H9 (cell line): ENCODE measurements at regions not wholly inside any gene's neighbourhood (a gene's known extent, or its start where the extent isn't known, plus 50 kb on each side); places are given as distances from the start of the nearest gene placed in this dataset.
A peak's percentile ranks its signal among the peaks of the same experiment; 100 is the strongest.

ENCODE experiments used
- DNase-seq: peaks from one replicate; pipeline ENCODE4 v3.0.0-alpha.2; 2017
- H2AFZ ChIP-seq: one replicate; pipeline ENCODE4 v1.6.1; 2013; ENCODE audit warnings: mild to moderate bottlenecking, low read length, control low read depth, moderate library complexity
- H2AK5ac ChIP-seq: 2 replicates; pipeline ENCODE4 v1.6.1; 2013; ENCODE audit warnings: low read length, control low read depth, mixed read lengths; ENCODE audit not compliant: insufficient read length
- H2BK120ac ChIP-seq: one replicate; pipeline ENCODE4 v1.6.1; 2013; ENCODE audit warnings: low read depth, mild to moderate bottlenecking, low read length, control low read depth, inconsistent platforms; ENCODE audit not compliant: poor library complexity, severe bottlenecking
- H2BK12ac ChIP-seq: 2 replicates; pipeline ENCODE4 v1.6.1; 2013; ENCODE audit warnings: low read length, control low read depth, mixed read lengths, low read depth; ENCODE audit not compliant: insufficient read length
- H2BK15ac ChIP-seq: 2 replicates; pipeline ENCODE4 v1.6.1; 2013; ENCODE audit warnings: low read depth, low read length, control low read depth
- H2BK20ac ChIP-seq: one replicate; pipeline ENCODE4 v1.6.1; 2013; ENCODE audit warnings: low read depth, mild to moderate bottlenecking, low read length, control low read depth, inconsistent platforms; ENCODE audit not compliant: poor library complexity, severe bottlenecking
- H2BK5ac ChIP-seq: 2 replicates; pipeline ENCODE4 v1.6.1; 2013; ENCODE audit warnings: low read length, control low read depth, mixed read lengths; ENCODE audit not compliant: insufficient read length
- H3K14ac ChIP-seq: 2 replicates; pipeline ENCODE4 v1.6.1; 2013; ENCODE audit warnings: low read length, control low read depth; ENCODE audit not compliant: insufficient read depth
- H3K18ac ChIP-seq: 2 replicates; pipeline ENCODE4 v1.6.1; 2013; ENCODE audit warnings: low read depth, mild to moderate bottlenecking, mixed read lengths, low read length, control low read depth; ENCODE audit not compliant: insufficient read length
- H3K23ac ChIP-seq: 2 replicates; pipeline ENCODE4 v1.6.1; 2013; ENCODE audit warnings: low read length, control low read depth, mixed read lengths, low read depth; ENCODE audit not compliant: insufficient read length
- H3K23me2 ChIP-seq: 2 replicates; pipeline ENCODE4 v1.6.1; 2013; ENCODE audit warnings: low read depth, mild to moderate bottlenecking, mixed read lengths, low read length, control low read depth; ENCODE audit not compliant: insufficient read length, poor library complexity, severe bottlenecking
- H3K27ac ChIP-seq: 2 replicates; pipeline ENCODE4 v1.5.1; 2013; ENCODE audit warnings: low read length, control low read depth, mixed read lengths, low read depth; ENCODE audit not compliant: insufficient read length
- H3K27me3 ChIP-seq: 2 replicates; pipeline ENCODE4 v1.6.1; 2013; ENCODE audit warnings: low read length, control low read depth, inconsistent platforms; ENCODE audit not compliant: insufficient read depth
- H3K4ac ChIP-seq: 2 replicates; pipeline ENCODE4 v1.6.1; 2013; ENCODE audit warnings: low read depth, mild to moderate bottlenecking, control low read depth, inconsistent platforms, low read length, moderate library complexity
- H3K4me1 ChIP-seq: 2 replicates; pipeline ENCODE4 v1.6.1; 2013; ENCODE audit warnings: low read length, control low read depth, inconsistent platforms; ENCODE audit not compliant: insufficient read depth
- H3K4me2 ChIP-seq: 2 replicates; pipeline ENCODE4 v1.6.1; 2013; ENCODE audit warnings: low read length, control low read depth, mixed read lengths; ENCODE audit not compliant: insufficient read length, insufficient read depth
- H3K56ac ChIP-seq: 2 replicates; pipeline ENCODE4 v1.6.1; 2013; ENCODE audit warnings: low read depth, mild to moderate bottlenecking, mixed read lengths, low read length, control low read depth; ENCODE audit not compliant: insufficient read length
- H3K79me1 ChIP-seq: 2 replicates; pipeline ENCODE4 v1.6.1; 2013; ENCODE audit warnings: low read depth, mild to moderate bottlenecking, moderate library complexity, low read length, control low read depth, inconsistent platforms; ENCODE audit not compliant: insufficient read depth, poor library complexity, severe bottlenecking
- H3K79me2 ChIP-seq: 2 replicates; pipeline ENCODE4 v1.6.1; 2013; ENCODE audit warnings: low read length, control low read depth, inconsistent platforms; ENCODE audit not compliant: insufficient read depth
- H3K9ac ChIP-seq: 2 replicates; pipeline ENCODE4 v1.6.1; 2013; ENCODE audit warnings: low read length, control low read depth, mixed read lengths; ENCODE audit not compliant: insufficient read length; ENCODE audit errors: extremely low read depth
- H3K9me3 ChIP-seq: one replicate; pipeline ENCODE4 v1.6.1; 2013; ENCODE audit warnings: low read depth, low read length, inconsistent platforms; ENCODE audit not compliant: control insufficient read depth
- H3T11ph ChIP-seq: one replicate; pipeline ENCODE4 v1.6.1; 2013; ENCODE audit warnings: mild to moderate bottlenecking, low read length, control low read depth, inconsistent platforms
- H4K20me1 ChIP-seq: one replicate; pipeline ENCODE4 v1.6.1; 2013; ENCODE audit not compliant: control insufficient read depth, insufficient read length, insufficient read depth
- H4K5ac ChIP-seq: 2 replicates; pipeline ENCODE4 v1.6.1; 2013; ENCODE audit warnings: low read depth, mild to moderate bottlenecking, mixed read lengths, low read length, control low read depth; ENCODE audit not compliant: insufficient read length
- H4K8ac ChIP-seq: replicated peaks from 2 replicates; pipeline ENCODE4 v1.6.1; 2013; ENCODE audit warnings: low read length, control low read depth, mixed read lengths, low read depth; ENCODE audit not compliant: insufficient read length
- H4K91ac ChIP-seq: 2 replicates; pipeline ENCODE4 v1.6.1; 2013; ENCODE audit warnings: low read depth, mild to moderate bottlenecking, moderate library complexity, mixed read lengths, low read length, control low read depth; ENCODE audit not compliant: insufficient read length
- H3K27ac Mint-ChIP-seq, 3 experiments: 2 replicates in 2 of 3; 3 replicates in 1 of 3; pipeline ENCODE4 v1.8.0; 2020 to 2021; ENCODE audit warnings: mixed read lengths in 3 of 3, mild to moderate bottlenecking in 1 of 3, moderate library complexity in 1 of 3
- H3K27me3 Mint-ChIP-seq: 2 replicates; pipeline ENCODE4 v1.8.0; 2021; ENCODE audit warnings: low read depth, mild to moderate bottlenecking, moderate library complexity, mixed read lengths
- H3K36me3 Mint-ChIP-seq, 3 experiments: 2 replicates in 2 of 3; 3 replicates in 1 of 3; pipeline ENCODE4 v1.8.0; 2020 to 2021; ENCODE audit warnings: low read depth in 3 of 3, mixed read lengths in 3 of 3; ENCODE audit not compliant: insufficient read depth in 1 of 3
- H3K4me1 Mint-ChIP-seq, 2 experiments: 2 replicates each; pipeline ENCODE4 v1.8.0; 2020; ENCODE audit warnings: mixed read lengths in 2 of 2
- H3K4me3 Mint-ChIP-seq, 2 experiments: 2 replicates in 1 of 2; 3 replicates in 1 of 2; pipeline ENCODE4 v1.8.0; 2020 to 2021; ENCODE audit warnings: mild to moderate bottlenecking in 2 of 2, mixed read lengths in 2 of 2, moderate library complexity in 1 of 2
- H3K9me3 Mint-ChIP-seq, 2 experiments: 2 replicates in 1 of 2; 3 replicates in 1 of 2; pipeline ENCODE4 v1.8.0; 2020; ENCODE audit warnings: mild to moderate bottlenecking in 2 of 2, mixed read lengths in 2 of 2, moderate library complexity in 1 of 2
- WGBS: extraction: QIAGEN DNeasy Blood & Tissue Kit; methylation state at CpG from one replicate; pipeline ENCODE4 v1.1.7; 2013; ENCODE audit warnings: missing lambda C conversion rate, low lambda C conversion rate, mixed read lengths; ENCODE audit not compliant: insufficient read length; ENCODE audit errors: extremely low coverage; 5-methylcytosine and 5-hydroxymethylcytosine counted together
- TF ChIP-seq, protein P1 (sequence below): fragments of 200-600 bp; sonication (generic); conservative IDR thresholded peaks from 3 replicates; pipeline ENCODE4 v1.8.0; 2021; ENCODE audit warnings: antibody characterized with exemption, mild to moderate bottlenecking

DNA sequence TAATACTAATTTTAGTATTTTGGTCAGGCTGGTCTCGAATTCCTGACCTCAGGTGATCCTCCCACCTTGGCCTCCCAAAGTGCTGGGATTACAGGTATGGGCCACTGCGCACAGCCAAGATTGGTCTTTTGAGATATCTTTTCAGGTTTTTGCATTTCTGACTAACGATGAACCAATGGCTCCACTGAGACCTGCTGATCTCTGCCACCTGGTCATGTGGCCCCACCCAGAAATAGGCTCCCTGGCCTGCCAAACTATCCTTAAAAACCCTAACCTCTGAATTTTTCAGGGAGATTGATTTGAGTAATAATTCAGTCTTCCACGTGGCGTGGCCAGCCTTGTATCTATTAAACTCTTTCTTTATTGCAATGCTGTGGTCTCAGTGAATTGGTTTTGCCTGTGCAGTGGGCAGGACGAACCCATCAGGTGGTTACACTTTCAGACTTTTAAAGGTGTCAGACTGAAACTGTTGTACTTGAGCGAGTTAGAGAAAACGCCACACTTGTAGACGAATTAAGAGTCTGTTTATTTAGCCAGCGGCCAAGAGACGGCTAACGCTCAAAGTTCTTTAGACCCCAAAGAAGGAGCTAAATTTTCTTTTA, 85.8 kb upstream of the MSH6 start:
- H3K56ac ChIP-seq = no peak overlapping the region
- peak overlapping the region; percentile 98 for H2BK12ac ChIP-seq
- no peak overlapping the region for H3K9ac ChIP-seq
- H4K91ac ChIP-seq = peak overlapping the region; percentile 81
- TF ChIP-seq, protein P1, sequence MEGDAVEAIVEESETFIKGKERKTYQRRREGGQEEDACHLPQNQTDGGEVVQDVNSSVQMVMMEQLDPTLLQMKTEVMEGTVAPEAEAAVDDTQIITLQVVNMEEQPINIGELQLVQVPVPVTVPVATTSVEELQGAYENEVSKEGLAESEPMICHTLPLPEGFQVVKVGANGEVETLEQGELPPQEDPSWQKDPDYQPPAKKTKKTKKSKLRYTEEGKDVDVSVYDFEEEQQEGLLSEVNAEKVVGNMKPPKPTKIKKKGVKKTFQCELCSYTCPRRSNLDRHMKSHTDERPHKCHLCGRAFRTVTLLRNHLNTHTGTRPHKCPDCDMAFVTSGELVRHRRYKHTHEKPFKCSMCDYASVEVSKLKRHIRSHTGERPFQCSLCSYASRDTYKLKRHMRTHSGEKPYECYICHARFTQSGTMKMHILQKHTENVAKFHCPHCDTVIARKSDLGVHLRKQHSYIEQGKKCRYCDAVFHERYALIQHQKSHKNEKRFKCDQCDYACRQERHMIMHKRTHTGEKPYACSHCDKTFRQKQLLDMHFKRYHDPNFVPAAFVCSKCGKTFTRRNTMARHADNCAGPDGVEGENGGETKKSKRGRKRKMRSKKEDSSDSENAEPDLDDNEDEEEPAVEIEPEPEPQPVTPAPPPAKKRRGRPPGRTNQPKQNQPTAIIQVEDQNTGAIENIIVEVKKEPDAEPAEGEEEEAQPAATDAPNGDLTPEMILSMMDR = no peak
- H3K14ac ChIP-seq = peak overlapping the region; percentile 72; the same call in 1 of the 2 replicates
- no peak for DNase-seq
- peaks cover 10 to 33% (median 12%) of the 10 kb centered on the region in 3 experiments for H3K36me3 Mint-ChIP-seq
- H2BK15ac ChIP-seq = no peak overlapping the region
- no peak overlapping the region for H2BK20ac ChIP-seq
- H3K4me1 Mint-ChIP-seq = peaks cover 54 to 58% of the 10 kb centered on the region in 2 experiments
- no peak overlapping the region; a peak in 1 of 5 replicates for H3K4me3 Mint-ChIP-seq
- peak overlapping the region; percentile 89 for H3K27ac ChIP-seq
- H2AK5ac ChIP-seq = peak overlapping the region; percentile 91
- peak overlapping the region; percentile 80 for H4K5ac ChIP-seq
- no peak overlapping the region for H4K8ac ChIP-seq
- H3K27me3 Mint-ChIP-seq = no peaks in the 10 kb centered on the region; the same call in 1 of the 2 replicates
- no peaks in the 10 kb centered on the region for H4K20me1 ChIP-seq
- H3K9me3 Mint-ChIP-seq = peaks cover 22 to 29% of the 10 kb centered on the region in 2 experiments
- no peaks in the 10 kb centered on the region for H3K27me3 ChIP-seq
- peaks cover 6% of the 10 kb centered on the region for H3K9me3 ChIP-seq
- no peaks in the 10 kb centered on the region for H3K23me2 ChIP-seq
- no peak overlapping the region; the same call in 1 of the 2 replicates for H3K4ac ChIP-seq
- H3K18ac ChIP-seq = peak overlapping the region; percentile 72
- no peak overlapping the region for H2AFZ ChIP-seq
- H3T11ph ChIP-seq = peak overlapping the region; percentile 94
- no peak overlapping the region for H2BK120ac ChIP-seq
- H3K79me2 ChIP-seq = no peaks in the 10 kb centered on the region
- WGBS = no CpG with 5 or more reads among the region's 12 CpGs
- no peaks in the 10 kb centered on the region for H3K79me1 ChIP-seq
- no peak overlapping the region for H3K23ac ChIP-seq
- peak overlapping the region; percentile 31 for H3K4me2 ChIP-seq
- H2BK5ac ChIP-seq = peak overlapping the region; percentile 93
- H3K27ac Mint-ChIP-seq = peak overlapping the region; percentile 97 to 100 (median 99)
- H3K4me1 ChIP-seq = peaks cover 21% of the 10 kb centered on the region; the same call in 1 of the 2 replicates
